Loucy (cell line): ENCODE measurements at regions not wholly inside any gene's neighbourhood (a gene's known extent, or its start where the extent isn't known, plus 50 kb on each side); places are given as distances from the start of the nearest gene placed in this dataset.
"Not testable (repeated sequence)": the region's sequence is repeated elsewhere in the genome, so short reads cannot be mapped to it uniquely, and the experiment has no call there.

Source experiments
- H2AFZ ChIP-seq: fragments of 200-600 bp; sonication (generic); 2 replicates; pipeline ENCODE4 v1.6.0; 2016; ENCODE audit warnings: antibody characterized with exemption, mild to moderate bottlenecking, low read length, moderate library complexity
- H3F3A ChIP-seq: fragments of 200-600 bp; 2 replicates; pipeline ENCODE4 v1.6.0; 2016; ENCODE audit warnings: antibody characterized with exemption, low read depth, mild to moderate bottlenecking
- H3K27me3 ChIP-seq: fragments of 200-600 bp; sonication (generic); 2 replicates; pipeline ENCODE4 v1.6.1; 2014; ENCODE audit warnings: low read length, mild to moderate bottlenecking; ENCODE audit not compliant: insufficient read depth, poor library complexity, severe bottlenecking
- H3K36me3 ChIP-seq: fragments of 200-600 bp; sonication (generic); 2 replicates; pipeline ENCODE4 v1.6.1; 2016; ENCODE audit warnings: low read length; ENCODE audit not compliant: insufficient read depth
- H3K4me1 ChIP-seq: fragments of 200-600 bp; sonication (generic); 2 replicates; pipeline ENCODE4 v1.5.1; 2014; ENCODE audit warnings: low read length, mild to moderate bottlenecking; ENCODE audit not compliant: insufficient read depth, poor library complexity, severe bottlenecking
- H3K4me2 ChIP-seq: fragments of 200-600 bp; sonication (generic); 2 replicates; pipeline ENCODE4 v1.6.0; 2014; ENCODE audit warnings: antibody characterized with exemption, low read length, low read depth, mild to moderate bottlenecking; ENCODE audit not compliant: poor library complexity, severe bottlenecking
- H3K4me3 ChIP-seq: fragments of 200-600 bp; sonication (generic); 2 replicates; pipeline ENCODE4 v1.5.1; 2014; ENCODE audit warnings: low read length, mild to moderate bottlenecking, mixed read lengths; ENCODE audit not compliant: poor library complexity, severe bottlenecking
- H3K79me2 ChIP-seq: fragments of 200-600 bp; sonication (generic); 2 replicates; pipeline ENCODE4 v1.6.1; 2014; ENCODE audit warnings: low read length; ENCODE audit not compliant: insufficient read depth
- H3K9ac ChIP-seq: fragments of 200-600 bp; sonication (generic); 2 replicates; pipeline ENCODE4 v1.6.0; 2014; ENCODE audit warnings: mild to moderate bottlenecking, low read depth, low read length, moderate library complexity; ENCODE audit not compliant: poor library complexity, severe bottlenecking
- H3K9me2 ChIP-seq: fragments of 200-600 bp; sonication (generic); replicated peaks from 2 replicates; pipeline ENCODE4 v1.6.1; 2016; ENCODE audit warnings: low read depth, low read length, mixed read lengths
- H3K9me3 ChIP-seq: fragments of 200-600 bp; sonication (generic); 2 replicates; pipeline ENCODE4 v1.6.1; 2014; ENCODE audit warnings: mild to moderate bottlenecking, antibody characterized with exemption, low read length, low read depth; ENCODE audit not compliant: insufficient read depth
- H4K20me1 ChIP-seq: fragments of 200-600 bp; sonication (generic); 2 replicates; pipeline ENCODE4 v1.6.0; 2014; ENCODE audit warnings: antibody characterized with exemption, low read length, mild to moderate bottlenecking; ENCODE audit not compliant: insufficient read depth, poor library complexity, severe bottlenecking
- EZH2phosphoT487 ChIP-seq: fragments of 200-600 bp; IDR thresholded peaks from 2 replicates; pipeline ENCODE4 v1.6.1; 2018; ENCODE audit warnings: antibody characterized with exemption, mild to moderate bottlenecking, moderate library complexity, borderline replicate concordance
- TF ChIP-seq, protein P1 (sequence below): fragments of 200-600 bp; sonication (generic); conservative IDR thresholded peaks from 2 replicates; pipeline ENCODE4 v1.5.1; 2014; ENCODE audit warnings: mild to moderate bottlenecking, antibody characterized with exemption, low read length

DNA sequence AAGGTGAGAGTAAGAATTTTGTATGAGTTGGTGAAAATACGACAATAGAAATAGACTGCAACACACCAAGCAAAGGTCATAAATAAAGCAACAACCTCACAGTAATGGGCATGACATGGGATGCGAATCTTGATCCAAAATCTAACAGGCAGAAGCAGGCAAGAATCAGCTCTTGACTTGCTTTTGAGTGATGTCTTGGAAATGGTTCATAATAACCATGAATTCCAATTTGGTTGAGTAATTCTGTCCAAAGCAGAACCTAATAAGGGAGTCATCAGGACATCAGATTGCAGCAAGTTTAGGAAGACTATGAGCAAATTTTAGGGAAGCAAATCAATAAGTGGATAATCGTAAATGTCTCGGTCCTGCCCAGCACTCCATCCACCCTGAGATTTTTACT is 224.0 kb upstream of the ISX start:
- H2AFZ ChIP-seq: no peak overlapping the region
- H3K4me2 ChIP-seq: no peak overlapping the region

DNA sequence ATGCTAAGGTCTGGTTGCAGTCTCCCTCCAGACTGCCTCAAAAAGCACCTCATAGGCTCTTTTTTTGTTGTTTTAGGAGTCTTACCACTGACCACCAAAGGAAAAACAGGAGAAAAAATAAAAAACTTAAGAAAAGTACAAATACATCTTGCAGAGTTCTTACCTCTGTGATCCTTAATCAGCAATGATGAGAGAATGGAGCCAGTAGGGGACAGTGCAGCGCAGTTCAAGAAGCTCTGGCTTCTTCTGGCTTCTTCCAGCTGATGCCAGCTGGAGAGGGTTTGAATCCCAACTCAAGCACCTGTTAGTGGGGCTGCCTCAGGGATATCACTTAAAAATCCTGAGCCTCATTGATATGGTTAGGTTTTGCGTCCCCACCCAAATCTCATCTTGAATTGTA is 223.3 kb upstream of the ISX start:
- no peak overlapping the region for H3K4me2 ChIP-seq
- no peaks in the 10 kb centered on the region for H3K36me3 ChIP-seq
- H4K20me1 ChIP-seq: no peaks in the 10 kb centered on the region
- H3K4me1 ChIP-seq: no peaks in the 10 kb centered on the region
- no peak overlapping the region for H3K9ac ChIP-seq
- no peaks in the 10 kb centered on the region for H3K79me2 ChIP-seq
- H3K4me3 ChIP-seq: no peak overlapping the region
- no peaks in the 10 kb centered on the region for H3K27me3 ChIP-seq
- H3F3A ChIP-seq: no peaks in the 10 kb centered on the region
- no peaks in the 10 kb centered on the region for H3K9me2 ChIP-seq
- no peak for TF ChIP-seq EZH2phosphoT487
- TF ChIP-seq, protein P1, sequence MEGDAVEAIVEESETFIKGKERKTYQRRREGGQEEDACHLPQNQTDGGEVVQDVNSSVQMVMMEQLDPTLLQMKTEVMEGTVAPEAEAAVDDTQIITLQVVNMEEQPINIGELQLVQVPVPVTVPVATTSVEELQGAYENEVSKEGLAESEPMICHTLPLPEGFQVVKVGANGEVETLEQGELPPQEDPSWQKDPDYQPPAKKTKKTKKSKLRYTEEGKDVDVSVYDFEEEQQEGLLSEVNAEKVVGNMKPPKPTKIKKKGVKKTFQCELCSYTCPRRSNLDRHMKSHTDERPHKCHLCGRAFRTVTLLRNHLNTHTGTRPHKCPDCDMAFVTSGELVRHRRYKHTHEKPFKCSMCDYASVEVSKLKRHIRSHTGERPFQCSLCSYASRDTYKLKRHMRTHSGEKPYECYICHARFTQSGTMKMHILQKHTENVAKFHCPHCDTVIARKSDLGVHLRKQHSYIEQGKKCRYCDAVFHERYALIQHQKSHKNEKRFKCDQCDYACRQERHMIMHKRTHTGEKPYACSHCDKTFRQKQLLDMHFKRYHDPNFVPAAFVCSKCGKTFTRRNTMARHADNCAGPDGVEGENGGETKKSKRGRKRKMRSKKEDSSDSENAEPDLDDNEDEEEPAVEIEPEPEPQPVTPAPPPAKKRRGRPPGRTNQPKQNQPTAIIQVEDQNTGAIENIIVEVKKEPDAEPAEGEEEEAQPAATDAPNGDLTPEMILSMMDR: no peak
- H2AFZ ChIP-seq: no peak overlapping the region
- no peaks in the 10 kb centered on the region; the same call in 1 of the 2 replicates for H3K9me3 ChIP-seq

More for the DNA sequence above, 224.0 kb upstream of the ISX start:
- no peaks in the 10 kb centered on the region; the same call in 1 of the 2 replicates for H3K9me3 ChIP-seq
- no peak overlapping the region for H3K9ac ChIP-seq
- H3K4me3 ChIP-seq: no peak overlapping the region
- no peaks in the 10 kb centered on the region for H3K9me2 ChIP-seq
- H3F3A ChIP-seq: no peaks in the 10 kb centered on the region
- H3K79me2 ChIP-seq: no peaks in the 10 kb centered on the region
- H3K36me3 ChIP-seq: no peaks in the 10 kb centered on the region
- no peaks in the 10 kb centered on the region for H4K20me1 ChIP-seq
- no peaks in the 10 kb centered on the region for H3K4me1 ChIP-seq
- H3K27me3 ChIP-seq: no peaks in the 10 kb centered on the region
- TF ChIP-seq, protein P1: no peak
- no peak for TF ChIP-seq EZH2phosphoT487

DNA sequence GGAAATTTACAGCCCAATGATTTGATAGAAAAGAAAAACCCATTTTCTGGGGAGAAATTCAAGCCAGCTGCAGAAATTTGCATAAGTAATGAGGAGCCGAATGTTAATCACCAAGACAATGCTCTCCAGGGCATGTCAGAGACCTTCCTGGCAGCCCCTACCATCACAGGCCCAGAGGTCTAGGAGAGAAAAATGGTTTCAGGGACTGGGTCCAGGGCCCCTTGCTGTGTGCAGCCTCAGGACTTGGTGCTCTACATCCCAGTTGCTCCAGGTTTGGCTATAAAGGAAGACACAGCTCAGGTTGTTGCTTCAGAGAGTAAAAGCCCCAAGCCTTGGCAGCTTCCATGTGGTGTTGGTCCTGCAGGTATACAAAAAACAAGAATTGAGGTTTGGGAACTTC is 222.2 kb upstream of the ISX start:
- H3K79me2 ChIP-seq, H3K4me1 ChIP-seq, H3K27me3 ChIP-seq, H3K4me3 ChIP-seq, H2AFZ ChIP-seq, H3K9me2 ChIP-seq, H3K9ac ChIP-seq, H3F3A ChIP-seq, H3K9me3 ChIP-seq, H3K4me2 ChIP-seq, H3K36me3 ChIP-seq, H4K20me1 ChIP-seq: not testable (repeated sequence)

- no peaks in the 10 kb centered on the region for H3F3A ChIP-seq
- H3K9me3 ChIP-seq: no peaks in the 10 kb centered on the region; the same call in 1 of the 2 replicates
- no peaks in the 10 kb centered on the region for H4K20me1 ChIP-seq
- no peak overlapping the region for H3K4me2 ChIP-seq
- no peaks in the 10 kb centered on the region for H3K79me2 ChIP-seq
- TF ChIP-seq EZH2phosphoT487: no peak
- TF ChIP-seq, protein P1: no peak
- no peaks in the 10 kb centered on the region for H3K9me2 ChIP-seq
- H3K27me3 ChIP-seq: no peaks in the 10 kb centered on the region
- no peak overlapping the region for H2AFZ ChIP-seq
- H3K4me1 ChIP-seq: no peaks in the 10 kb centered on the region
- no peak overlapping the region for H3K9ac ChIP-seq
- no peaks in the 10 kb centered on the region for H3K36me3 ChIP-seq
- H3K4me3 ChIP-seq: no peak overlapping the region
Measured at GRCh38 chr22:34845391-34845790, 220.6 kb upstream of the ISX start.
